ENCODE measurements at regions not wholly inside any gene's neighbourhood (a gene's known extent, or its start where the extent isn't known, plus 50 kb on each side); places are given as distances from the start of the nearest gene placed in this dataset.
"Not testable (repeated sequence)": the region's sequence is repeated elsewhere in the genome, so short reads cannot be mapped to it uniquely, and the experiment has no call there.

DNA sequence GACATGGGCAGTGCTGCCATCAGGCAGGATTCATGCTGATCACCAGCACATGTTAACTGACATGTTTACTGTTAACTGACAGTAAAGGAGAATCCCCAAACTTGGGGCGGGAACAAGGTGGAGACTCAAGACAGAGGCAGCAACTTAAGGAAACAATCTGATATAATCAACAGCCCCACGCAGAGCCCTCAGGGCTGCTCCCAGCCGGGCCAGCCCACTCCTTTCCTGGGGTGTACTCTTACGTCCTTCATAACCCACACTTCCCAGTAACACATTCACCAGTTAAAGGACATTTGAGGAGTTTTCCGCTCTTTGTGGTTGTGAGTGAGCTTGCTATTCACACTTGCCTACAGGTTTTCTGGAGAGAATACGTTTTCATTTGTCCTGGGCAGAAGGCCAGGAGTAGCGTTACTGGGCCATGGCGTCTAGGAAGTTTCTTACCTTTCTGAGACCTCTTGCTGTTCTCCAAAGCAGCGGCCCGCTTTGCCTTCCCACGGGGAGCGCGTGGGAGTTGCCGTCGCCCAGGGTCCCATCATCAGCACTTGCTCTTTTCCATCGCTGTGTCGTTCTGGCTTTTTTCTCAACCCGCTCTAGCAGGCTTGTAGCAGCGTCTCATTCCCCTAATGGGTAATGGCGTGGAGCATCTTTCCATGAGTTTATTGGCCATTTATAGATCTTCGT lies 56.4 kb downstream of the FOXF2 start:
- DNase-seq, result no peak

DNA sequence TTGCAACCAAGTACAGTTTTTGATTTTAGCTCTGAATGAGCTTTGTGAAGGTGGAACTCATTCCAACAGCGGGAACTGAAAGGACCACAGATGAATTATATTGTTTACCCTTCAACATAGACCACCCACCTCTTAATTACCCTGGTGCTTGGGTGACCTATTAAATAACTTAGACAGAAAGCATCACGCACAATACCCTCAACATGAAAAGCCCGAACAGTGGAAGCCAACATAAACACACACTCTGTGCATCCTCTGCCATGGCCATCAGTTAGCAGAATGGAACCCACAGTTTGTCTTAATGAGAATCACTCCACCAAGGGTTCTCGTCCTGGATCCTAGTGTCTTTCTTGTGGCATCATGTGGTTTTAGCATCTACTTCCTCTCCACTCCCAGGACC lies 60.5 kb downstream of the FOXF2 start:
- no peak for DNase-seq

DNA sequence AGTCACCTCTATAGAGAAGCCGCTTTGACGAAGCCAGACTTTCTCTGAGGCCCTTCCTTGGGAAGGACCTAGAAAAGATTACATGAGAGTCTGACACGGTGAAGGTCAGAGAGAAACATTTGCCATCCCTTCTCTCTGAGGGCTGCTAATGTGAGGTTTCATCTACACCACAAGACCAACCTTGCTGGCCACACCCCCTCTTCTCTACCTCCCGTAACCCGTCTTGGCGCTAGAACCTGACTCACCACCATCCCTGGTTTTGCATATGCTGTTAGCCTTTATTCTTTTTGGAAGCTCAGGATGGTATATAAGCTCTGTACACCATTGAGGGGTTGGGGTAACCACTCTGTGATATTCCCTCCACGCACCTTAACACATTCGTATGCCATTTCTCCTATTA lies 63.6 kb downstream of the FOXF2 start:
- no peak for DNase-seq

DNA sequence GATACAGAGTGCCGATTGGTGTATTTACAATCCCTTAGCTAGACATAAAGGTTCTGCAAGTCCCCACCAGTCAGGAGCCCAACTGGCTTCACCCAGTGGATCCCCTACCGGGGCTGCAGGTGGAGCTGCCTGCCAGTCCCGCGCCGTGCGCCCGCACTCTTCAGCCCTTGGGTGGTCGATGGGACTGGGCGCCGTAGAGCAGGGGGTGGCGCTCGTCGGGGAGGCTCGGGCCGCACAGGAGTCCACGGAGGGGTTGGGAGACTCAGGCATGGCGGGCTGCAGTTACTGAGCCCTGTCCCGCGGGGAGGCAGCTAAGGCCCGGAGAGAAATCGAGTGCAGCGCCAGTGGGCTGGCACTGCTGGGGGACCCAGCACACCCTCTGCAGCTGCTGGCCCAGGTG lies 67.4 kb downstream of the FOXF2 start:
- DNase-seq, result not testable (repeated sequence)

DNA sequence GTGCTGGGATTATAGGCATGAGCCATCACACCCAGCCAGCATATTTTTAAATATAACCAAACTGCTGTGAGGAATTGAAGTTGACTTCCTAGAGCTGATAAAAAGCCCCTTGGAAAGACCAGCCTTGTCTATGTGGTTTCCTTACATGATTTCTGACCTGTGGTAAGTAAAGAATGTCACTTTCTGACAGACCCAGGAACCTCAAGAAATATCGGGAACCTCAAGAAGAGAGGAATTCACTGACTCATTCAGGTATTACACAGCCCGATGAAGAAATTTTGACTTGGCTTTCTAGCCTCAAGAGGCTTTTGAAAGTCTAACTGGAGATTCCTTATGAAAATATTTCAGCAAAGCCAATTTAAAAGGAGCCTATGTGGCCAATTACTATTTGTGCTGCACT lies 71.8 kb downstream of the FOXF2 start:
- DNase-seq, result no peak

DNA sequence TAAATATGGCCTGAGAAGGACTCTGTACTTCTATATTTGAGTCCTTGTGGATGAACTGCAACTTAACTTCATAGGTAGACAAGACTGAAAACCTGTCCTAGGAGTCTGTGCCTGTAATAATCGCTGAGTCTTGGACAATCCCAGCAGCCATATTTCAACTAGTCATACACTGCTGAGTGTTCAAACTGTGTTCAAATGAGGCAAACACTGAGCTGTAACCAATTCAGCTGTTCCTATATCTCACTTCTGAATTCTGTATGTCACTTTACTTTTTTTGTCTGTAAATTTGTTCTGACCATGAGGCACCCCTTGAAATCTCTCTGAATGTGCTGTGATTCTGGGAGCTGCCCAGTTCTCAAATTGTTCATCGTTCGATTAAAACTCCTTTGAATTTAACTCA lies 72.4 kb downstream of the FOXF2 start:
- DNase-seq, result no peak

DNA sequence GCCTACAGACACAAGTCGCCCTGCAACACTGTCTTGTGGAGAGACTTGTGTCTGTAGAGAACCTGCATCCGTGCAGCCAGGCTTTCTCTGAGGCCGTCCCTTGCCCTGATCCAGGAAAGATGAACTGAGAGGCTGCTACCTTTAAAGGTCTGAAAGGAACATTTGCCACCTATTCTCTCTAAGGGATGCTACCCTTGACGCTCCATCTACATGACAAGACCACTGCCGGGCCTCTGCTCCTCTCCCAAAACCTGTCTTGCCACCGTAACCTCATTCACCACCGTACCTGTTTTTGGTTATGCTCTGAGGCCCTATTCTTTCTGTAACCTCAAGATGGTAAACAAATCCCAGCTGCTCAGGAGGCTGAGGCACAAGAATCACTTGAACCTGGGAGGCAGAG lies 73.9 kb downstream of the FOXF2 start:
- DNase-seq, result no peak

DNA sequence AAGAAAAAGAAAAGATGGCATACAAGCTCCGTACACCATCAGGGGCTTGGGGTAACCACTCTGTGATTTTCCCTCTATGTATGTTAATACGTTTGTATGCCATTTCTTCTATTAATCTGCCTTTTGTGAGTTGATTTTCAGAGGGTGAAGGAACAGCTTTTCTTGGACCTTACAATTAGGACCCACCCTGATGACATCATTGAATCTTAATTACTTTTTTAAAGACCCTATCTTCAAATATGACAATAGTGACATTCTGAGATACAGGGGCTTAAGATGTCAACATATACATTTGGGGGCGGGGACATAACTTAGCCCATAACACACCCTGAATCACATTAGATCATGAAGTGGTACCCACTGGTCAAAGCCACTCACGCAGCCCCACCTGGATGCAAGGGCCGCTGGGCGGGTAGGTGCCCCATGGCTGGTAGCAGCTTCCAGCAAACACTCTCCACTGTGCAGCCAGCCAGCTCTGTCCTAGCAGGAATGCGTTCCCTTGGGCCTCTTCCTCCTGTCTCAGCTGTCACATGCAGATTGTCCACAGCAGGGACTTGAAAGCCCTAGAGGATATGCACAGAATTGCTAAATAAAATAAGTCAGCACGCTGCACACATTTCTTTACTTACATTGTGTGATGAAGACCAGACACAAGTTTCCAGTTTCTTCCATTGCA lies 74.5 kb downstream of the FOXF2 start:
- DNase-seq, result no peak

DNA sequence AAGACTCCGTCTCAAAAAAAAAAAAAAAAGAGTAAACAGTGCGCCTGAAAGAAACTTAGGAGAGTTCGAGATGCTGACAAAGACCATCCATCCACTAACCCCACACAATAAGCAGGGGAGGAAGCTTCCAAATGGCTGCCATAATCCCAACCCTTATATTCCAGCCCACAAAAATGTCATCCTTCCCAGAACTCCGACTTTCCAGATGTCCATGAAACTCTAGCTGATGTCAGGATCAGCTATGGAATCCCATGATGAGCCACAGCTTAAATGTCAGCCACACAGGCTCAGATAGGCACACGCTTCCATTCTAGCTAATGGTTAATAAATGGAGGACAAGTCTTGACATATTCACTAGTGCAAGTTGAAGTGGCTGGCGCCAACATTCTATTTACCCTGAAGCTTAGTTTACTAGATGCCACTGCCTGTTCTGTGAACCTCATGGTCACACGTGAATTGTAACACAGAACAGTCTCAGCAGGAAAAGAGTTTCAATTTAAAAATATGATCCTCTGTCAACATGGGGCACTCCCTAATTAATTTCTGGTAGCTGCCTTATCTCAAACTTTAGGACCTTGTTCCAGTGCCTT lies 75.5 kb downstream of the FOXF2 start:
- DNase-seq, result no peak

DNA sequence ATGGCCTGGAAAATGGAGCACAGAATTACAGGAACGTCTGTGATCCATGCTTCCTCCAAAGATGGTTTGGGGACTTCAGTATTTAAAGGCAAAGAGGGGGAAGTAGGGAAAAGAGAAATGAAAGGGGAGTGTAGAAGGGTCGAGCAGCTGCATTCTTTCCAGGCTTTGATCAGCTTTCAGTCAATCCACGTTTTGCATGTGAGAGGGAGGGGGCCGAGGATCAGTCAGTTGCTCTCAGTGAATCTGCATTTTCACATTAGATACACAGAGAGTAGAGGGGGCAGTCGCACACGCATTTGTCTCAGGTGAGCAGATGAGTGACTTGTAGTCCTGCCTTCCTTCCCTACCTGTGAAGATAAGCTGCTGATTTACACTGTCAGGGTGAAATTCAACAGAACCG lies 78.8 kb downstream of the FOXF2 start:
- DNase-seq, result no peak

DNA sequence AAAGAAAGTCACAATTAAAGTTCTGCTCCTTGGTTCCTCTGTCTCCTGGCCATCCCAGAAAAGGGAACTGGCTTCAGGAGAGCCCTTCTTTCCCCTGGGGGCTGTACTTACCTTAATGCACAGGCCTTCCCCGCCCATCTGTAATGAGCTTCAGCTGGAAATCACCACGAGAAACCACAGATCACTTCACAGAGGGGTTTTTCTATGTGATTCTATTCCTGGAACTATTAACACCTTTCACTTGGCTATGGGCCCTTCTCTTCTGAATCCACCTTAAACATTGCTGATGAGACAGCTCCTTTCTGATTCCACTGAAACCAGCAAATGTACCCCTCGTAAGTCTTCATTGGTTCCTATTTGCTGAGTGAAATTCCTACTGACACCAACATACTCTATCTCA lies 80.7 kb downstream of the FOXF2 start:
- DNase-seq, result no peak

DNA sequence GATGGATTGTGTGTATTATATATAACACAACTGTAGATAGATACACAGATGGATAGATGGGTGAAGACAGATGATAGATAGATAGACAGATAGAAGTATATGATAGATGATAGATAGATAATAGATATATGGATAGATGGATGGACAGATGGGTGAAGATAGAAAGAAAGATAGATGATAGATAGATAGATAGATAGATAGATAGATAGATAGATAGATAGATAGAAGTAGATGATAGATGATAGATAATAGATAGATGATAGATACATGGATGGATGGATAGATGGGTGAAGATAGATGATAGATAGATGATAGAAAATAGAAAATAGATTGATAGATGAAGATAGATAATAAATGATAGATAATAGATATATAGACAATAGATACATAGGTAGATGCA lies 83.3 kb downstream of the FOXF2 start:
- no peak for DNase-seq

DNA sequence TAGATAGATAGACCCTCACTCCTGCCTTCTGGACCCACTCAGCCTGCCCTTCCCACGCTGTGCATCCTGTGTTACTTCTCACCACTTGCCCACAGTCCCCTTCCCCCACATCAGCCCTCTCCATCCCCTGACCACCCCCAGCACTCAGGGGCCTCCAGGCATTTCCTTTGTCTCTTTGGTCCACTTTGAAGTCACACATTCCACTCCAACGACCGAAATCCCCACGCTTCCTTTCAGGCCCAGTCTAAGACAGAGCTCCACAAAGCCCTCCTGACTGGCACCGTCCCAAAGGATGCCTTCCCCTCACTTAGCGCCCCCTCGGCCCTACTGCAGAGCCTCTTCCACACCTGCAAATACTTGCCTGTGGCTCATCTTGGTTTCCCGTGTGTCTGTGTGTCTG lies 83.8 kb downstream of the FOXF2 start:
- no peak for DNase-seq

DNA sequence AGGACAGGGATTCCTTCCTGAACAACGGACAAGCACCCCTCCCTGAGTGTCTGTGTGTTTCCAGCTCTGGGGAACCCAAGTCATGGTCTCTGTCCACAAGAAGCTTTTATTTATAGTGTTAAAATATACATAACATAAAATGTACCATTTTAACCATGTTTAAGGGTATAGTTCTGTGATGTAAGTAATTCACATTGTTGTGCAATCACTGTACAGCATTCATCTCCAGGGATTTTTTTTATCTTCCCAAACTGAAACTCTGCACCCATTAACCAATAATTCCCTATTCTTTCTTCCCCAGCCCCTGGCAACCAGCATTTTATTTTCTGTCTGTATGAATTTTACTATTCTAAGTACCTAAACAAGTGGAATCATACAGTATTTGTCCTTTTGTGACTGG lies 84.2 kb downstream of the FOXF2 start:
- no peak for DNase-seq

DNA sequence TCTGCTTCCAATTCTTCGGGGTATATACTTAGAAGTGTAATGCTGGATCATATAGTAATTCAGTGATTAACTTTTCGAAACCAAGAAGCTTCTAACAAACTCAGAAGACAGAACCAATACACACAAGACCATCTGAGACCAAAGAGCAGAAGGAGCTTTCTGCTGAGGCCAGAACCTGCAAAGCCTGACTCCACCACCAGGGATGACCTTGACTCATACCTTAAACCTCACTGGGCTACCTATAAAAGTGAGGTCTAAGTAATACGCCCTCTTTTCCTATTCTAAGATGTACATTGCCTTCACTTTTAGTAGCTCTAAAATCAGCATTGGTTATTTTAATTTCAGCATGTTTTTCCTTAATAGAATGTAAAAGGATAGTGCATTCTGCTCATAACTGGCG lies 84.8 kb downstream of the FOXF2 start:
- no peak for DNase-seq

DNA sequence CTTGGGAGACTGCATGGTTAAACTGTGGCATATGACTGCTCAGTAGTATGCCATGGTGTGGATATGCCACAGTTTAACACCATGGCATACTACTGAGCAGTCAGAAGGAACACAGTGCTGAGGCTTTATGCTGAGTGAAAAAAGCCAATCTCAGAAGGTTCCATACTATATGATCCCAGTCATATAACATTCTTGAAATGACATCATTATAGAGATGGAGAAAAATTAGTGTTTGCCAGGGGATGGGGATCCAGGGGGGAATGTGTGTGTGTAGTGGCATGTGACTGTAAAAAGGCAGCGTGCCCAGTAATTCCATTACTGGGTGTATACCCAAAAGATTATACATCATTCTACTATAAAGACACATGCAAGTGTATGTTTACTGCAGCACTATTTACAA lies 85.8 kb downstream of the FOXF2 start:
- no peak for DNase-seq

DNA sequence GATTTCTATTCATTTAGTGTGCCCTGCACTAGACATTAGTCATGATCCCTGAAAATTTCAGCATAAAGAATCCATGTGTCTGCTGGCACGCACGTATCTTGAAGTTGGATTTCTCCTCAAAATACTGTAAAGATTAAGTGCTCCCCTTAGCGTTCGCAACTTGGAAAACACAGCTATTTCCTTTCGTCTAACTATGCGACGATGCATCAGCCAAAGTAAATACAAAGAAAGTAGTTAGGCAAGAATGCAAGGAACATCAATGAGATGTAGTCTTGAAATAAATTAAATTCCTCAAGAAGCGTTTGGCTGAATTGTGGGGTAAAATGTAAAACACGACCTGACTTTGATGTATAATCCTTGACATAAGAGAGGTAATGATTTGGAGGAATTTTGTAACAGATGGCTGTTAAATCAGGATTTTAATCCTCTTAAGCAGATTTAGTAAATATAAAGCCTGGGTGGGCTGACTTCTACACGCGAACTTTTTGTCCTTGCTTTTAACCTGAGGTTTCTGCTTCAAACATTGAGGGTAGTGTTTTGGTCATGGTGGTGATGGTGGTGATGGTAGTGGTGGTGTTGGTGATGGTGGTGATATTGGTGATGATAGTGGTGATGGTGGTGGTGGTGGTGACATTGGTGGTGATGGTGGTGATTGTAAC lies 88.2 kb downstream of the FOXF2 start:
- DNase-seq, result no peak

DNA sequence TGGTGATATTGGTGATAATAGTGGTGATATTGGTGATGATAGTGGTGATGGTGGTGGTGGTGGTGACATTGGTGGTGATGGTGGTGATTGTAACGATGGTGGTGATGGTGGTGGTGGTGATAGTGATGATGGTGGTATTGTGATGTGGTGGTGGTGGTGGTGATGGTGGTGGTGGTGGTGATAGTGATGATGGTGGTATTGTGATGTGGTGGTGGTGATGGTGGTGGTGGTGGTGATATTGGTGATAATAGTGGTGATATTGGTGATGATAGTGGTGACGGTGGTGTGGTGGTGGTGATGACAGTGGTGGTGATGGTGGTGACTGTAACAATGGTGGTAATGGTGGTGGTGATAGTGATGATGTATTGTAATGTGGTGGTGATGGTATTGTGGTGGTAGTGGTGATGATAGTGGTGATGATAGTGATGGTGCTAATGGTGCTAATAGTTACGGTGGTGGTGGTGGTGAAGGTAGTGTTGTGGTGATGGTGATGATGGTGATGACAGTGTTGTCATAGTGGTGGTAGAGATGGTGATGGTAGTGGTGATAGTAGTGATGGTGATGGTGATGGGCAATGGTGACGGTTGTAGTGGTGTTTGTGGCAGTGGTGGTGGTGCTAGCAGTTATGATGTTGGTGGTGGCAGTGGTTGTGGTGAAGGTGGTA lies 88.9 kb downstream of the FOXF2 start:
- DNase-seq, result not testable (repeated sequence)

DNA sequence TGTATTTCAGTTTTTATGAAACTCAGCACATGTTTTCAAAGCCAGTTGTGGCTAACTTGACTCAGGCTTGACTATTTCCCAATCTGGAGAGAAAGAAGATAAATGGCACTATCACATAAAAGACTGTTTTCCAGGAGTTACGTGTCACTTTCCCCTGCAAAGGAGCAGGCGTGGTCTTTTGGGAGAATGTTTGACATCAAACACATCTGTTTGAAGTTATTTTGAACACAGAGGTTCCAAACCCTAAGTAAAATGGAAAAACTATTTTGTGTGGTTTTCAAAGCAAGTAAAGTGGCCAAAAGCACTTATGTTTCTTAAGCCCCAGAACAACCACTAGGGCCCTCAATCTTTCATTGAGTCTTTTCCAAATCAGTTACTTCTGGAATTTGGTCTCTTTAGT lies 89.7 kb downstream of the FOXF2 start:
- no peak for DNase-seq

DNA sequence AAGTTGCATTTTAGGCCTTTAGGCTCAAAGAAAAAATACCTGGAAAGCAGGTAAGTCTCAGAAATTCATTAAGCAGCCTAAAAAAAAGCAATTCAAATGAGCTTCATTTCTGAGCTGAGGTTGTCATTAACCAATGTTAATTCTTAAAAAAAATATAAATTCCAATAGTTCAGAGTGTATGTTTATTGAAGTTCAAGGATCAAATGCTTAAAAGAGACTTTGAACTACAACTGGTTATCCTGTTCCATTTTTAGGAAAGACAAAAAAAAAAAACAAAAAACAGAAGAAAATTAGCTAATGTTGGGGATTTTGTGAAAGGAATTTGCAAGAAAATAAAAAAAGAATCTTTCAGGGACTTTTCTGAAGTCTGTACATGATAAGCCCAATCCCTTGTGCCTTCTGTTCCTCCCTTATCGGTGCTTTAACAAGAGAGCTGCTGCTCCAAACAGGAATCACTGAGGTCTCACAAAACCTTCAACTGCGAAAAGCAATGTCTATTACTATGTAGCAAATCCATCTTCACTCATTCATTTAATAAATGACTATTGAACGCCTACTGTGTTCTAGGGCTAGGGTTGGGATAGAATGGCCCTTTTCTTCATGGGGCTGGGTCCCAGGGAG lies 90.3 kb downstream of the FOXF2 start:
- no peak for DNase-seq

DNA sequence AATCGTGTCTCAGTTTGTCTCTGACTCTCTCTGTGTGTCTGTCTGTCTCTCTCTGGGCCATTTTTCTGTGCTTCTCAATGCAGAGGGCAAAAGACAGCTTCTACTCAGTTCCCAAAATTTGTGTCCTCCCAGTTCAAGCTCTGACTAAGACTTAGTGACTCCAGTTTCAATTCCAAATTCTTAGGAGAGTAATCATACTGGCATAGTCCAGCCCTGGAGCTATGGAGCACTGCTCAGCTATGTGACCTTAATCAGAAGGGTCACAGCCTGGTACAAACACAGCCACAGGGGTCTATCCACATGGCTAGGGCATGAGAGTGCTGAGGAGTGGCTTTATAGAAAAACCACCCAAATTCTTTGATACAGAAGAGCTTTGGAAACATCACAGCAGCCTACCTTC lies 91.9 kb downstream of the FOXF2 start:
- DNase-seq, result no peak
